ENCODE measurements at regions not wholly inside any gene's neighbourhood (a gene's known extent, or its start where the extent isn't known, plus 50 kb on each side); places are given as distances from the start of the nearest gene placed in this dataset.

GRCh38 chr12:66898700-66899469 is 220.0 kb upstream of the GRIP1 start:
- H3K36me3 ChIP-seq (replicated peaks in 1 of 2; ENCODE audit: control insufficient read depth in 1 of 2, insufficient read depth in 2 of 2, low read length in 2 of 2), result no peaks in the 10 kb centered on the region
- no peak for DNase-seq (ENCODE audit: low spot score)
- no peak overlapping the region for H3K9ac ChIP-seq (ENCODE audit: insufficient read depth, low read depth, low read length)
- no peak for FAIRE-seq
- no peak overlapping the region for H3K4me2 ChIP-seq (ENCODE audit: low read depth, low read length)
- intact Hi-C loops (cut with micrococcal nuclease; ENCODE audit: unreplicated experiment), result no loop called here
- no peaks in the 10 kb centered on the region for H3K9me3 ChIP-seq (ENCODE audit: low read length)
- no peak for TF ChIP-seq SP4 (CRISPR knock-in tag; IDR thresholded peaks at IDR 0.05)
- no peak for TF ChIP-seq CEBPB (IDR thresholded peaks at IDR 0.05; ENCODE audit: borderline replicate concordance, low read depth, low read length)
- H3K4me3 ChIP-seq (replicated peaks in 1 of 3; ENCODE audit: insufficient read depth in 1 of 3, low read depth in 2 of 3, low read length in 3 of 3), result no peak overlapping the region
- whole genome bisulfite sequencing (ENCODE audit: low lambda C conversion rate), result 0% methylated on average over 3 of the region's 3 CpGs
- no peak overlapping the region for H3K27ac ChIP-seq (ENCODE audit: extremely low read length, insufficient read depth, low read length)
- peaks cover 0 to 1% of the 10 kb centered on the region in 2 experiments; a peak in 1 of 5 replicates for H3K27me3 ChIP-seq (ENCODE audit: control insufficient read depth in 1 of 2, insufficient read depth in 2 of 2, low read length in 2 of 2)
- ChIA-PET POLR2A (no interaction called here), CTCF (ENCODE audit: low intra/inter-chr PET ratio, low total read pairs) (no interaction called here)
- no peak for ATAC-seq
- in situ Hi-C loops (cut with HindIII; ENCODE audit: extremely low pct_ligation_motif_present, low pct_unique_long_range_greater_than_20kb), result no loop called here
- H3K79me2 ChIP-seq (ENCODE audit: insufficient read depth, low read length), result no peaks in the 10 kb centered on the region
- no TSS peak for BruUV-seq (replicated peaks)
- H3K4me1 ChIP-seq (ENCODE audit: insufficient read depth, low read length), result no peaks in the 10 kb centered on the region
- no peak overlapping the region for H2AFZ ChIP-seq (ENCODE audit: low read length)
- H4K20me1 ChIP-seq (ENCODE audit: insufficient read depth, low read length), result no peaks in the 10 kb centered on the region

- no peak overlapping the region for H3K4me3 ChIP-seq (replicated peaks in 1 of 3; ENCODE audit: insufficient read depth in 1 of 3, low read depth in 2 of 3, low read length in 3 of 3)
- no peak overlapping the region for H3K9ac ChIP-seq (ENCODE audit: insufficient read depth, low read depth, low read length)
- no peaks in the 10 kb centered on the region for H3K4me1 ChIP-seq (ENCODE audit: insufficient read depth, low read length)
- H3K36me3 ChIP-seq (replicated peaks in 1 of 2; ENCODE audit: control insufficient read depth in 1 of 2, insufficient read depth in 2 of 2, low read length in 2 of 2), result no peaks in the 10 kb centered on the region
- FAIRE-seq, result no peak
- no peaks in the 10 kb centered on the region for H4K20me1 ChIP-seq (ENCODE audit: insufficient read depth, low read length)
- CTCF ChIA-PET (ENCODE audit: low intra/inter-chr PET ratio, low total read pairs), result no interaction called here
- H3K79me2 ChIP-seq (ENCODE audit: insufficient read depth, low read length), result no peaks in the 10 kb centered on the region
- peaks cover 0 to 1% of the 10 kb centered on the region in 2 experiments; a peak in 1 of 5 replicates for H3K27me3 ChIP-seq (ENCODE audit: control insufficient read depth in 1 of 2, insufficient read depth in 2 of 2, low read length in 2 of 2)
- H3K9me3 ChIP-seq (ENCODE audit: low read length), result no peaks in the 10 kb centered on the region
- no peak overlapping the region for H3K27ac ChIP-seq (ENCODE audit: extremely low read length, insufficient read depth, low read length)
- POLR2A ChIA-PET, result no interaction called here
- no peak for ATAC-seq
- DNase-seq (ENCODE audit: low spot score), result no peak
- no peak overlapping the region for H3K4me2 ChIP-seq (ENCODE audit: low read depth, low read length)
- intact Hi-C loops (cut with micrococcal nuclease; ENCODE audit: unreplicated experiment) (no loop called here), in situ Hi-C loops (cut with HindIII; ENCODE audit: extremely low pct_ligation_motif_present, low pct_unique_long_range_greater_than_20kb) (no loop called here)
- H2AFZ ChIP-seq (ENCODE audit: low read length), result no peak overlapping the region
- BruUV-seq (replicated peaks), result no TSS peak
- TF ChIP-seq ZNF296 (CRISPR knock-in tag; conservative IDR thresholded peaks at IDR 0.05), result no peak
- no peak for TF ChIP-seq ZNF17 (CRISPR knock-in tag; IDR thresholded peaks at IDR 0.05)
- TF ChIP-seq ZFYVE20 (CRISPR knock-in tag; IDR thresholded peaks at IDR 0.05; ENCODE audit: borderline replicate concordance, low read depth), result no peak
- no peak for TF ChIP-seq U2AF1 (optimal IDR thresholded peaks at IDR 0.05; ENCODE audit: low read depth, low read length)
- no peak for TF ChIP-seq PHF5A (CRISPR knock-in tag; IDR thresholded peaks at IDR 0.05; ENCODE audit: low read depth, unreplicated experiment)
- TF ChIP-seq CERS6 (CRISPR knock-in tag; IDR thresholded peaks at IDR 0.05), result no peak
- TF ChIP-seq TRAFD1 (CRISPR knock-in tag; IDR thresholded peaks at IDR 0.05; ENCODE audit: borderline replicate concordance), result no peak
- no peak for TF ChIP-seq KDM1A (CRISPR knock-in tag; IDR thresholded peaks at IDR 0.05)
- TF ChIP-seq ZKSCAN5 (CRISPR knock-in tag; IDR thresholded peaks at IDR 0.05), result no peak
- no peak for TF ChIP-seq ZNF414 (CRISPR knock-in tag; IDR thresholded peaks at IDR 0.05)
- TF ChIP-seq SNRNP70 (IDR thresholded peaks at IDR 0.05; ENCODE audit: low read depth, low read length), result no peak
- TF ChIP-seq ZNF629 (CRISPR knock-in tag; conservative IDR thresholded peaks at IDR 0.05), result no peak
Measured at GRCh38 chr12:66899588-66899987, 220.7 kb upstream of the GRIP1 start.

Measured in HepG2 (cell line).